GM23248 (cell line): ENCODE measurements at regions not wholly inside any gene's neighbourhood (a gene's known extent, or its start where the extent isn't known, plus 50 kb on each side); places are given as distances from the start of the nearest gene placed in this dataset.

ENCODE experiments used
- EZH2 ChIP-seq: fragments of 200-600 bp; sonication (generic); IDR thresholded peaks from 2 replicates; pipeline ENCODE4 v1.6.1; 2018; ENCODE audit warnings: antibody characterized with exemption, mild to moderate bottlenecking; ENCODE audit not compliant: insufficient read depth, poor library complexity, severe bottlenecking
- EZH2phosphoT487 ChIP-seq: fragments of 200-600 bp; sonication (generic); IDR thresholded peaks from 2 replicates; pipeline ENCODE4 v1.6.1; 2018; ENCODE audit warnings: antibody characterized with exemption, moderate library complexity, mild to moderate bottlenecking, low read depth; ENCODE audit not compliant: insufficient read depth

DNA sequence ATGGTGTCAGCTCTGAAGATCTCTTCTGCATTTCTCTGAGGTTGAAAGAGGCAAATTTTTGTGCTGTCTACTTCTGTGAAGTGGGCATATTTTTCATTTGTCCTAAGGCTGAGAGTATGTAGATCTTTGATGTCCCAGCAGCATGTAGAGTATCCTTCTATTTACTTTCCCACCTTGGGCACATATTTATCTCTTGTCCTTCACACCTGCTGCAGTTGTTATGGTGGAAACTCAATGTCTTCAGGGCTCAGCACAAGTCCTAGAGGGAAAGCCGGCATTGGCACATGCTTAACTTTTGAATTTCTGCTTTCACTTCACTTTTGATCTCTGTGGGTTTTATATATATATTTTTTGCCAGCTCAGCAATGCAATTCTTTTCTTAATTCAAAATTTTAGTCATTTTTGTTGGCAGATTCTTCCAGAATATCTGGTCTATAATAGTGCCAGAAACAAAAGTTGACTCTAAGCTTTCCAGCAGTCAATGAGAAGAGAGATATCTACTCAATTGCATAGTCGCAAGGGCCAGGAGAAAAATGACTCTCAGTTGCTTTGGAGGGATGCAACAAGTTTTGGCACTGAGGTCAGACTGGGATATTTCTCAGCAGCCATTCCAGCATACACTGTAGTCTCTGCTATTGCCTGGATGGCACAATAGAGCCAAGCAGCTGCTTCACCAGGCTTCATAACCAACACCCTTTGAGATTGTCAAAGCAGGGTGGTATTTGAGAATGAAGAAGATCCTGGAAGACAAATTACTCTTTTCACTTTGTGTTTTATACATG lies 127.8 kb upstream of the FAT1 start:
- no peak for TF ChIP-seq EZH2
- no peak for TF ChIP-seq EZH2phosphoT487
